Psoas muscle (tissue), 7 donors: ENCODE measurements at regions not wholly inside any gene's neighbourhood (a gene's known extent, or its start where the extent isn't known, plus 50 kb on each side); places are given as distances from the start of the nearest gene placed in this dataset.

Experiments used
- ATAC-seq, 4 donors: fragments of 200-7000 bp; cut with Tn5 transposase; one replicate each; pipeline ENCODE4 v1.9.1; 2020; ENCODE audit warnings: moderate library complexity in 3 of 4, mild to moderate bottlenecking in 2 of 4
- DNase-seq, 2 donors: peaks; one replicate each; pipeline ENCODE4 v3.0.0-alpha.2; 2020
- H3K27ac ChIP-seq: fragments of 200-600 bp; one replicate; pipeline ENCODE4 v1.8.0; 2022
- H3K27me3 ChIP-seq, 3 donors: fragments of 200-600 bp in 1 of 3; one replicate each; pipeline versions ENCODE4 v1.6.1 to v1.8.0; 2013 to 2022; ENCODE audit warnings: low read length in 2 of 3, mild to moderate bottlenecking in 2 of 3, moderate library complexity in 1 of 3; ENCODE audit not compliant: insufficient read depth in 3 of 3
- H3K36me3 ChIP-seq, 2 donors: fragments of 200-600 bp in 1 of 2; one replicate each; pipeline versions ENCODE4 v1.6.1 to v1.8.0; 2013 to 2022; ENCODE audit warnings: low read depth in 1 of 2, mild to moderate bottlenecking in 1 of 2, moderate library complexity in 1 of 2; ENCODE audit not compliant: insufficient read depth in 1 of 2
- H3K4me1 ChIP-seq: fragments of 200-600 bp; one replicate; pipeline ENCODE4 v1.8.0; 2022
- H3K4me3 ChIP-seq: fragments of 200-600 bp; one replicate; pipeline ENCODE4 v1.8.0; 2022; ENCODE audit warnings: mild to moderate bottlenecking
- H3K9me3 ChIP-seq: fragments of 200-600 bp; one replicate; pipeline ENCODE4 v1.8.0; 2022
- CTCF ChIP-seq: fragments of 200-600 bp; IDR thresholded peaks from one replicate; pipeline ENCODE4 v1.8.0; 2022; ENCODE audit warnings: antibody characterized with exemption
- WGBS, 3 donors: extraction: QIAGEN DNeasy Blood & Tissue Kit; methylation state at CpG; one replicate each; pipeline versions ENCODE4 v1.1.6 to v1.1.7; 2013; 5-methylcytosine and 5-hydroxymethylcytosine counted together
- intact Hi-C, 2 donors: fragments of 100-400 bp; cut with DNase I; formaldehyde crosslinking; loops; one replicate each; pipeline versions ENCODE4 v1.11.0 to v1.14.2; 2022
- donor health status: healthy with polysubstance abuse.
- donor health status: DM: no; HTN: no; CAD: no; lungs with moderate emphysema.
- donor health status: Bipolar disorder and iron deficiency.
- donor health status: healthy.
- donor health status: DM: yes; HTN: yes; CAD: no.
- donor health status: DM: no; HTN: no; CAD: no.
- donor health status: DM: yes; HTN: yes; CAD: no.

DNA sequence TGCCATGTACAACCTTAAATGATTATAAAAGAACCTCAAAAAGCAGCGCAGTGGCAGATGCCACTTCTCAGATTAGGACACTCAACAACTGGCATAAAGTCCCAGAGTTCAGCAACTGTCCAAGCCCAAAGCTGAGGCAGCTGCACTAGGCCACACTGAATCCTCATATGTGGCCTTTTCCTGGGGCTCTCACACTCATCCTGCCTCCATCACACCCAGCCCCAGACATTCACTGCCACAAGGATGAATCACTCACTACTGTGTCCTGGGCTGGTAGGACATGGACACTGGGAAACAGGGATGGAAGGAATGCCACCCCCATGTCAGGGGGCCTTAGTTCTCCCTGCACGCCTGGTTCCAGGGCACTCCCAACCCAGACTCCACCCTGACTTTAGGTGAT, 547.7 kb downstream of the TNS3 start:
- Histone ChIP-seq H3K27me3 (no peaks in the 10 kb centered on the region), H3K4me1 (no peaks in the 10 kb centered on the region), H3K4me3 (no peak overlapping the region), H3K9me3 (no peaks in the 10 kb centered on the region), H3K27ac (no peak overlapping the region), H3K36me3 (no peaks in the 10 kb centered on the region)
- TF ChIP-seq CTCF, result no peak
- ATAC-seq, result no peak
- DNase-seq, result no peak
- intact Hi-C loops, result no loop called here
- WGBS, 3 donors, result 75 to 93% (median 89%) methylated on average over 2 of the region's 2 CpGs

- 46 to 72% (median 48%) methylated on average over 4 of the region's 4 CpGs for WGBS, 3 donors
- Histone ChIP-seq H3K36me3 (no peaks in the 10 kb centered on the region), H3K27ac (no peak overlapping the region), H3K9me3 (no peaks in the 10 kb centered on the region), H3K27me3 (no peaks in the 10 kb centered on the region), H3K4me1 (no peaks in the 10 kb centered on the region), H3K4me3 (no peak overlapping the region)
- ATAC-seq (no peak), DNase-seq (no peak)
- TF ChIP-seq CTCF, result no peak
- intact Hi-C loops, result no loop called here
Observed at GRCh38 chr7:47032536-47032908, 549.4 kb downstream of the TNS3 start.

- intact Hi-C loops, result no loop called here
- Histone ChIP-seq H3K9me3 (no peaks in the 10 kb centered on the region), H3K27ac (no peak overlapping the region), H3K4me1 (no peaks in the 10 kb centered on the region), H3K36me3 (no peaks in the 10 kb centered on the region), H3K4me3 (no peak overlapping the region), H3K27me3 (no peaks in the 10 kb centered on the region)
- TF ChIP-seq CTCF, result no peak
- DNase-seq (no peak), ATAC-seq (no peak)
- 49 to 58% (median 49%) methylated on average over 6 of the region's 6 CpGs for WGBS, 3 donors
Observed at GRCh38 chr7:47031786-47032535, 550.0 kb downstream of the TNS3 start.

GRCh38 chr7:47028284-47028683, 553.6 kb downstream of the TNS3 start:
- Histone ChIP-seq H3K9me3 (no peaks in the 10 kb centered on the region), H3K4me3 (no peak overlapping the region), H3K27ac (no peak overlapping the region), H3K36me3 (no peaks in the 10 kb centered on the region), H3K4me1 (peaks cover 2% of the 10 kb centered on the region), H3K27me3 (no peaks in the 10 kb centered on the region)
- no peak for DNase-seq
- intact Hi-C loops, result no loop called here
- 75 to 80% (median 77%) methylated on average over 3 of the region's 3 CpGs for WGBS, 3 donors
- ATAC-seq, result no peak
- no peak for TF ChIP-seq CTCF

- DNase-seq, result no peak
- intact Hi-C loops, result no loop called here
- no peak for TF ChIP-seq CTCF
- Histone ChIP-seq H3K27me3 (no peaks in the 10 kb centered on the region), H3K36me3 (no peaks in the 10 kb centered on the region), H3K9me3 (no peaks in the 10 kb centered on the region), H3K4me1 (peaks cover 2% of the 10 kb centered on the region), H3K27ac (no peak overlapping the region), H3K4me3 (no peak overlapping the region)
- ATAC-seq, result no peak
- 79 to 82% (median 80%) methylated on average over 2 of the region's 2 CpGs for WGBS, 3 donors
Observed at GRCh38 chr7:47027695-47028240, 554.1 kb downstream of the TNS3 start.
